BJ (cell line): ENCODE measurements at regions not wholly inside any gene's neighbourhood (a gene's known extent, or its start where the extent isn't known, plus 50 kb on each side); places are given as distances from the start of the nearest gene placed in this dataset.

ENCODE experiments used
- CTCF ChIA-PET: fragments of 350-600 bp; formaldehyde crosslinking; extraction: SDS; loops from one replicate; lab custom pipeline; 2021; ENCODE audit warnings: antibody characterized with exemption, inconsistent platforms; lab: Yijun Ruan, JAX
- POLR2A ChIA-PET: fragments of 300-600 bp; sonication (Branson Sonifier 250); formaldehyde crosslinking; extraction: SDS; loops from one replicate; lab custom pipeline; 2021; ENCODE audit warnings: antibody characterized with exemption; lab: Charles Lee
- DNase-seq: peaks from one replicate; pipeline ENCODE4 v3.0.0-alpha.2; 2011; ENCODE audit warnings: low read depth
- H3K27me3 ChIP-seq: 2 replicates; pipeline ENCODE4 v1.6.0; 2011; ENCODE audit warnings: low read length; ENCODE audit not compliant: control insufficient read depth, insufficient read depth
- H3K36me3 ChIP-seq: 2 replicates; pipeline ENCODE4 v1.5.1; 2011; ENCODE audit warnings: low read length; ENCODE audit not compliant: control insufficient read depth, insufficient read depth
- H3K4me3 ChIP-seq: 2 replicates; pipeline ENCODE4 v1.5.1; 2011; ENCODE audit warnings: low read depth, mild to moderate bottlenecking, control low read depth, low read length
- TF ChIP-seq, protein P1 (sequence below): IDR thresholded peaks from 2 replicates; pipeline ENCODE4 v1.5.1; 2011; ENCODE audit warnings: low read depth, mild to moderate bottlenecking, control low read depth, inconsistent platforms, low read length, moderate library complexity; ENCODE audit not compliant: insufficient read depth

DNA sequence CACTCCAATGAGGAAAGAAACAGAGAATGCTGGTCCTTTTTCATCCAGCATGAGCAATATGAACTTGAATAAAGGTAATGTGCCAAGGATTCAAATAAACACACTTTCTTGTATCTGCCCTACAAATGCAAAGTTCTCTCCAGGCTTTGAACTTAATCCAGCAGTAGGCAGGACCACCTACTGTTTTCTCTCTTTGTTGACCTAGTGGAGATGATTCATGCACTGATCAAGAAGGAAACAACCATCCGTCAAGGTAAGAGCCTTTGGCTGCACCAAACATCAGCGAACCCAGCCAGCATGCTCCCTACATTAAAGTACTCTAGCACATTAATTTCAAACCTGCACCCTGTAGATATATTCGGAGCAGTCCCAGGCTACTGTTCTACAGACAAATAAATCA, 489.3 kb downstream of the GALC start:
- no peak overlapping the region for H3K4me3 ChIP-seq
- CTCF ChIA-PET, result no interaction called here
- no peaks in the 10 kb centered on the region for H3K27me3 ChIP-seq
- DNase-seq, result no peak
- TF ChIP-seq, protein P1, sequence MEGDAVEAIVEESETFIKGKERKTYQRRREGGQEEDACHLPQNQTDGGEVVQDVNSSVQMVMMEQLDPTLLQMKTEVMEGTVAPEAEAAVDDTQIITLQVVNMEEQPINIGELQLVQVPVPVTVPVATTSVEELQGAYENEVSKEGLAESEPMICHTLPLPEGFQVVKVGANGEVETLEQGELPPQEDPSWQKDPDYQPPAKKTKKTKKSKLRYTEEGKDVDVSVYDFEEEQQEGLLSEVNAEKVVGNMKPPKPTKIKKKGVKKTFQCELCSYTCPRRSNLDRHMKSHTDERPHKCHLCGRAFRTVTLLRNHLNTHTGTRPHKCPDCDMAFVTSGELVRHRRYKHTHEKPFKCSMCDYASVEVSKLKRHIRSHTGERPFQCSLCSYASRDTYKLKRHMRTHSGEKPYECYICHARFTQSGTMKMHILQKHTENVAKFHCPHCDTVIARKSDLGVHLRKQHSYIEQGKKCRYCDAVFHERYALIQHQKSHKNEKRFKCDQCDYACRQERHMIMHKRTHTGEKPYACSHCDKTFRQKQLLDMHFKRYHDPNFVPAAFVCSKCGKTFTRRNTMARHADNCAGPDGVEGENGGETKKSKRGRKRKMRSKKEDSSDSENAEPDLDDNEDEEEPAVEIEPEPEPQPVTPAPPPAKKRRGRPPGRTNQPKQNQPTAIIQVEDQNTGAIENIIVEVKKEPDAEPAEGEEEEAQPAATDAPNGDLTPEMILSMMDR, result no peak
- H3K36me3 ChIP-seq, result no peaks in the 10 kb centered on the region
- POLR2A ChIA-PET, result no interaction called here

DNA sequence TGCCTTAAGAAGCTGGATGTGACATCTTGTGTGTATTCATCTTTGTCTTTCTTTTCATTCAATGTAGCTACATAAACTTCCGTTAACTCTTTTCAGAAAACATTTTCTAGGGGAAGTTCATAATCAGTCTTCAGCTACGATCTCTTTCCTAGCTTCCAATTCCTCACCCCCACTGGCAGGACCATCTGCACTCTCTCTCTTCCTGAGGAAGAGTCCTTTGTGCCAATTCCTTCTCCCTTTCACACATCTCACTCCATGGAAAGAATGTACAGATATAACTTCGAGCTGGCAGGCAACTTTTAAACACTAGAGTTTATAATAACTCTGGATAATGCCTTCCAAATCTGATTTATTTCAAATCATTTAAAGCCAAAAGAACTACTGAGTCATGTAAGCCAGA, 495.7 kb downstream of the GALC start:
- ChIA-PET CTCF (no interaction called here), POLR2A (no interaction called here)
- Histone ChIP-seq H3K36me3 (no peaks in the 10 kb centered on the region), H3K4me3 (no peak overlapping the region), H3K27me3 (no peaks in the 10 kb centered on the region)
- TF ChIP-seq, protein P1, result no peak
- DNase-seq, result no peak

DNA sequence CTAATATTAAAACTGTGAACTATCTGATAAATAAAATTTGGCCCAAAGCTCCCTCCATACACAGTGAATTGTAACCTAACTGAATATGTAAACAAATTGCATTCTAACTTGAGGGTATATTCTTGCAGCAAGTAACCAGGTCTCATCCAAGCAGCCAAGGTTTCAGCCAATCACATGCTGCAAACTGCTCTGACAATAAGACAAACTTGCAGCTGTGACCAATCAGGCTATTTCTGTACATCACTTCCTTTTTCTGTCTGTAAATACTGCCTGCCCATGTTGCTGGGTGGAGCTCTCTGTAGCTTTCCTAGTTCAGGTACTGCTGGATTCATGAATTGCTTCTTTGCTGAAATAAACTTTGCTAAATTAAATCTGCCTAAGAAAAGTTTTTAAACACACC, 499.0 kb downstream of the GALC start:
- DNase-seq, result no peak
- TF ChIP-seq, protein P1, result no peak
- Histone ChIP-seq H3K36me3 (no peaks in the 10 kb centered on the region), H3K27me3 (no peaks in the 10 kb centered on the region), H3K4me3 (no peak overlapping the region)
- CTCF ChIA-PET, result no interaction called here
- POLR2A ChIA-PET, result no interaction called here

DNA sequence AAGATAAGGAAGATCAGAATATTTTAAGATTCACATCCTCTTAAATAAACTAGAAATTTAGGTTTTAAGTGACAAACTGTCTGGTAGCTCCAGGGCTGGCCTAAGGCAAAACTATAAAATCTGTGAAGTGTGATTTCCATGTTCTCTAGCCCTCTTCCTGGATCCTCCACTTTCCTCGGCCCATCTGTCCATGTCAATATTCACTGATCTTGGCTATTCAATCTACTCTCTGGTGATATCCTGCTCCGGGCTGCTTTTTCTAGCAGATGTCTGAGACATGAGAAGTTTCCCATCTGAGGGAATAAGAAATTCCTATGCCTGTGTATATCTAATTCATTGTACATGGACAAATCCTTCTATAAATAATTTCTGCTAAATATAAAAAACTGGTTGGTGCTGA, 500.4 kb downstream of the GALC start:
- POLR2A ChIA-PET, result no interaction called here
- no peaks in the 10 kb centered on the region for H3K27me3 ChIP-seq
- DNase-seq, result no peak
- TF ChIP-seq, protein P1, result no peak
- no peaks in the 10 kb centered on the region for H3K36me3 ChIP-seq
- no peak overlapping the region for H3K4me3 ChIP-seq
- CTCF ChIA-PET, result no interaction called here

DNA sequence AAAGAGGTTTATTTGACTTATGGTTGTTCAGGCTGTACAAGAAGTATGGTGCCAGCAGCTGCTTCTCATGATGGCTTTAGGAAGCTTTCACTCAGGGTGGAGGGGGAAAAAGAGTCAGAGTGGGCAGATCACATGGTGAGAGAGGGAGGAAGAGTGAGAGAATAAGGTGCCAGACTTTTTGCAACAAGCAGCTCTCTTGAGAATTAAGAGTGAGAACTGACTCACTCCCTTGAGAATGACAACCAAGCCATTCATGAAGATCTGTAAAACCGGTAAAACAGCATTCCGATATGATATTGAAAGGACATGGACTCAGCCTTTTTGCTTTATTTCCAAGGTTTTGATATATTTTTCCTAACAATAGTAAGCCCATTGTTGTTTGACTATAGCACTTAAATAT, 501.2 kb downstream of the GALC start:
- Histone ChIP-seq H3K27me3 (no peaks in the 10 kb centered on the region), H3K36me3 (no peaks in the 10 kb centered on the region), H3K4me3 (no peak overlapping the region)
- TF ChIP-seq, protein P1, result no peak
- no peak for DNase-seq
- ChIA-PET CTCF (no interaction called here), POLR2A (no interaction called here)
